Keratinocyte (primary cell): ENCODE measurements at regions not wholly inside any gene's neighbourhood (a gene's known extent, or its start where the extent isn't known, plus 50 kb on each side); places are given as distances from the start of the nearest gene placed in this dataset.

Experiments used
- DNase-seq: peaks from one replicate; pipeline ENCODE4 v3.0.0-alpha.2; 2011; ENCODE audit warnings: low read depth, missing footprints, low spot score
- FAIRE-seq: peaks from 2 replicates; lab custom pipeline; 2011; peaks lifted over from hg19 to GRCh38; lab: Jason Lieb, UNC
- H2AFZ ChIP-seq: 2 replicates; pipeline ENCODE4 v1.6.0; 2012; ENCODE audit warnings: low read length, control low read depth, inconsistent platforms; ENCODE audit not compliant: control insufficient read depth
- H3K27ac ChIP-seq: 2 replicates; pipeline ENCODE4 v1.5.1; 2011; ENCODE audit warnings: low read length; ENCODE audit not compliant: control insufficient read depth, insufficient read depth
- H3K27me3 ChIP-seq: 3 replicates; pipeline ENCODE4 v1.6.0; 2011; ENCODE audit warnings: low read length; ENCODE audit not compliant: control insufficient read depth, insufficient read depth; ENCODE audit errors: extremely low read depth
- H3K36me3 ChIP-seq, 2 experiments: 2 replicates in 1 of 2; 3 replicates in 1 of 2; pipeline ENCODE4 v1.5.1; 2011; ENCODE audit warnings: low read length in 2 of 2, mild to moderate bottlenecking in 1 of 2; ENCODE audit not compliant: control insufficient read depth in 2 of 2, insufficient read depth in 2 of 2; ENCODE audit errors: extremely low read depth in 1 of 2
- H3K4me1 ChIP-seq: 3 replicates; pipeline ENCODE4 v1.5.1; 2011; ENCODE audit warnings: low read length; ENCODE audit not compliant: control insufficient read depth, insufficient read depth; ENCODE audit errors: extremely low read depth
- H3K4me2 ChIP-seq: 3 replicates; pipeline ENCODE4 v1.6.0; 2011; ENCODE audit warnings: low read depth, low read length; ENCODE audit not compliant: control insufficient read depth, insufficient read depth; ENCODE audit errors: extremely low read depth
- H3K4me3 ChIP-seq, 3 experiments: fragments of 200-600 bp in 1 of 3; sonication (generic) in 1 of 3; 2 replicates in 2 of 3; 3 replicates in 1 of 3; pipeline ENCODE4 v1.5.1; 2011 to 2016; ENCODE audit warnings: low read length in 3 of 3, mild to moderate bottlenecking in 3 of 3, control low read depth in 2 of 3, inconsistent platforms in 1 of 3, low read depth in 1 of 3, mixed read lengths in 1 of 3, mixed run types in 1 of 3, moderate library complexity in 1 of 3; ENCODE audit not compliant: control insufficient read depth in 2 of 3, insufficient read depth in 2 of 3; ENCODE audit errors: extremely low read depth in 1 of 3
- H3K79me2 ChIP-seq: 2 replicates; pipeline ENCODE4 v1.6.0; 2012; ENCODE audit warnings: low read length; ENCODE audit not compliant: control insufficient read depth, insufficient read depth
- H3K9ac ChIP-seq: 3 replicates; pipeline ENCODE4 v1.6.0; 2011; ENCODE audit warnings: low read length; ENCODE audit not compliant: control insufficient read depth, insufficient read depth; ENCODE audit errors: extremely low read depth
- H3K9me1 ChIP-seq: 3 replicates; pipeline ENCODE4 v1.6.0; 2011; ENCODE audit warnings: low read length; ENCODE audit not compliant: control insufficient read depth, insufficient read depth; ENCODE audit errors: extremely low read depth
- H3K9me3 ChIP-seq: 2 replicates; pipeline ENCODE4 v1.5.1; 2012; ENCODE audit warnings: low read depth, low read length; ENCODE audit not compliant: control insufficient read depth
- H4K20me1 ChIP-seq: 3 replicates; pipeline ENCODE4 v1.6.0; 2011; ENCODE audit warnings: low read length; ENCODE audit not compliant: control insufficient read depth, insufficient read depth; ENCODE audit errors: extremely low read depth
- EZH2 ChIP-seq: IDR thresholded peaks from one replicate; pipeline ENCODE4 v1.6.1; 2012; ENCODE audit warnings: inconsistent platforms, mild to moderate bottlenecking, low read length, moderate library complexity
- dilution Hi-C: fragments of 300-500 bp; cut with MboI; formaldehyde crosslinking; loops from one replicate; pipeline ENCODE4 v1.7.0; 2020; ENCODE audit warnings: low sequenced_read_pairs; ENCODE audit not compliant: extremely low pct_ligation_motif_present
- TF ChIP-seq, protein P1 (sequence below), 3 experiments: IDR thresholded peaks in 1 of 3; conservative IDR thresholded peaks in 1 of 3; optimal IDR thresholded peaks in 1 of 3; 2 replicates in 2 of 3; 3 replicates in 1 of 3; pipeline versions ENCODE3 to v1.5.1; 2011; ENCODE audit warnings: low read length in 3 of 3, mild to moderate bottlenecking in 3 of 3, moderate library complexity in 2 of 3, control low read depth in 1 of 3, inconsistent platforms in 1 of 3; ENCODE audit not compliant: insufficient read depth in 2 of 3; ENCODE audit errors: extremely low read depth in 1 of 3

- dilution Hi-C loops: no loop called here
Observed at GRCh38 chr5:155619688-155620087, 606.1 kb downstream of the KIF4B start.

GRCh38 chr5:155620821-155621410, 607.4 kb downstream of the KIF4B start:
- Histone ChIP-seq H3K9ac (no peak overlapping the region), H3K4me1 (no peaks in the 10 kb centered on the region), H3K27me3 (no peaks in the 10 kb centered on the region), H2AFZ (no peak overlapping the region), H3K9me1 (no peaks in the 10 kb centered on the region), H4K20me1 (no peaks in the 10 kb centered on the region), H3K27ac (no peak overlapping the region), H3K4me3 (no peak overlapping the region), H3K36me3 (no peaks in the 10 kb centered on the region), H3K9me3 (no peaks in the 10 kb centered on the region), H3K79me2 (no peaks in the 10 kb centered on the region), H3K4me2 (no peak overlapping the region)
- FAIRE-seq: no peak
- DNase-seq: no peak
- TF ChIP-seq EZH2: no peak
- TF ChIP-seq, protein P1, sequence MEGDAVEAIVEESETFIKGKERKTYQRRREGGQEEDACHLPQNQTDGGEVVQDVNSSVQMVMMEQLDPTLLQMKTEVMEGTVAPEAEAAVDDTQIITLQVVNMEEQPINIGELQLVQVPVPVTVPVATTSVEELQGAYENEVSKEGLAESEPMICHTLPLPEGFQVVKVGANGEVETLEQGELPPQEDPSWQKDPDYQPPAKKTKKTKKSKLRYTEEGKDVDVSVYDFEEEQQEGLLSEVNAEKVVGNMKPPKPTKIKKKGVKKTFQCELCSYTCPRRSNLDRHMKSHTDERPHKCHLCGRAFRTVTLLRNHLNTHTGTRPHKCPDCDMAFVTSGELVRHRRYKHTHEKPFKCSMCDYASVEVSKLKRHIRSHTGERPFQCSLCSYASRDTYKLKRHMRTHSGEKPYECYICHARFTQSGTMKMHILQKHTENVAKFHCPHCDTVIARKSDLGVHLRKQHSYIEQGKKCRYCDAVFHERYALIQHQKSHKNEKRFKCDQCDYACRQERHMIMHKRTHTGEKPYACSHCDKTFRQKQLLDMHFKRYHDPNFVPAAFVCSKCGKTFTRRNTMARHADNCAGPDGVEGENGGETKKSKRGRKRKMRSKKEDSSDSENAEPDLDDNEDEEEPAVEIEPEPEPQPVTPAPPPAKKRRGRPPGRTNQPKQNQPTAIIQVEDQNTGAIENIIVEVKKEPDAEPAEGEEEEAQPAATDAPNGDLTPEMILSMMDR (optimal IDR thresholded peaks at IDR 0.05 in 1 of 3, IDR thresholded peaks at IDR 0.05 in 1 of 3, conservative IDR thresholded peaks at IDR 0.05 in 1 of 3; ENCODE audit: extremely low read depth in 1 of 3, insufficient read depth in 2 of 3, low read length in 3 of 3): no peak
- dilution Hi-C loops: no loop called here

More at GRCh38 chr5:155619688-155620087, 606.1 kb downstream of the KIF4B start:
- Histone ChIP-seq H3K27me3 (no peaks in the 10 kb centered on the region), H3K27ac (no peak overlapping the region), H3K9me1 (no peaks in the 10 kb centered on the region), H3K79me2 (no peaks in the 10 kb centered on the region), H3K4me3 (no peak overlapping the region), H2AFZ (no peak overlapping the region), H3K36me3 (no peaks in the 10 kb centered on the region), H3K4me2 (no peak overlapping the region), H3K9me3 (no peaks in the 10 kb centered on the region), H3K9ac (no peak overlapping the region), H3K4me1 (no peaks in the 10 kb centered on the region), H4K20me1 (no peaks in the 10 kb centered on the region)
- no peak for FAIRE-seq
- no peak for DNase-seq
- TF ChIP-seq, protein P1 (optimal IDR thresholded peaks at IDR 0.05 in 1 of 3, IDR thresholded peaks at IDR 0.05 in 1 of 3, conservative IDR thresholded peaks at IDR 0.05 in 1 of 3; ENCODE audit: extremely low read depth in 1 of 3, insufficient read depth in 2 of 3, low read length in 3 of 3): no peak
- no peak for TF ChIP-seq EZH2
